Parathyroid adenoma (tissue), 2 donors: ENCODE measurements at regions not wholly inside any gene's neighbourhood (a gene's known extent, or its start where the extent isn't known, plus 50 kb on each side); places are given as distances from the start of the nearest gene placed in this dataset.

ENCODE experiments used
- H2AFZ ChIP-seq: fragments of 300-600 bp; sonication (generic); one replicate; pipeline ENCODE4 v1.7.0; 2017; ENCODE audit warnings: antibody characterized with exemption, mild to moderate bottlenecking
- H3K27ac ChIP-seq: fragments of 300-600 bp; sonication (generic); one replicate; pipeline ENCODE4 v1.7.0; 2017
- H3K27me3 ChIP-seq: fragments of 300-600 bp; sonication (generic); one replicate; pipeline ENCODE4 v1.7.0; 2017; ENCODE audit warnings: low read length; ENCODE audit not compliant: control insufficient read depth, insufficient read depth
- H3K36me3 ChIP-seq: fragments of 300-600 bp; sonication (generic); one replicate; pipeline ENCODE4 v1.7.0; 2017; ENCODE audit warnings: low read length; ENCODE audit not compliant: control insufficient read depth, insufficient read depth
- H3K4me1 ChIP-seq: fragments of 300-600 bp; sonication (generic); one replicate; pipeline ENCODE4 v1.7.0; 2017; ENCODE audit warnings: control low read depth
- H3K4me2 ChIP-seq: fragments of 300-600 bp; sonication (generic); one replicate; pipeline ENCODE4 v1.7.0; 2017; ENCODE audit warnings: low read length
- H3K4me3 ChIP-seq: fragments of 300-600 bp; sonication (generic); one replicate; pipeline ENCODE4 v1.7.0; 2017; ENCODE audit warnings: low read depth, low read length
- H3K79me2 ChIP-seq: fragments of 300-600 bp; sonication (generic); one replicate; pipeline ENCODE4 v1.7.0; 2017; ENCODE audit warnings: control low read depth
- H3K9ac ChIP-seq: fragments of 300-600 bp; sonication (generic); one replicate; pipeline ENCODE4 v1.7.0; 2017; ENCODE audit warnings: mild to moderate bottlenecking
- H3K9me3 ChIP-seq: fragments of 300-600 bp; sonication (generic); one replicate; pipeline ENCODE4 v1.7.0; 2017; ENCODE audit warnings: low read length; ENCODE audit not compliant: control insufficient read depth
- TF ChIP-seq, protein P1 (sequence below): fragments of 300-600 bp; sonication (generic); IDR thresholded peaks from one replicate; pipeline ENCODE4 v1.7.0; 2017; ENCODE audit warnings: antibody characterized with exemption, mild to moderate bottlenecking
- donor health status: primary hyperparathyroidism.

DNA sequence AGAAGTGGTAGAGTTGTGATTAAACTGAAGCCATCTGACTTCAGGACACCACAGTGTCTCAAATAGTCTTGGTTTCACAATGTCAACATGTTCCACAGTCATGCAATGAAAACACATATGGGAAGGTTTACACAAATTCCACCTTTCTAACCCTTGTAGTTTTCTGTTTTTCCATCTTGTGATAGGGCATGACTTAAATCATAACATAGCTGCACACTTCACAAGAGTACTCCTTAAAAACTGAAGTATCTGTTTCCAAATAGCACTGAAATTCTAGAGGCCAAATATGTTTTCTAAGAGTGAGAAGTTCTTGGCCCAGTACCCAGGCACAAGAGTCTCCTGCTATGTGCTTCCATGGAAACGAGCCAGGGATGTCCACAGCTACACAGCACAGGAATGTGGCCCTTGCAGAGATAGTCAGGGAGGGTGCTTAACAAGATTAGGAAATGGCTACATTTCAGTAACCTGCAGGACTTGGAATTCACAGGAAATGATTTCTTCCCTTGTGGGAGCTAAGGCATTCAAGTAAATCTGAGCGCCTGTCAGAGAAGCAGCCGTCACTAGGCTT is 269.1 kb downstream of the NDFIP2 start:
- Histone ChIP-seq H3K27ac (no peak overlapping the region), H3K36me3 (no peaks in the 10 kb centered on the region), H3K4me1 (no peaks in the 10 kb centered on the region), H3K79me2 (no peaks in the 10 kb centered on the region), H3K4me3 (no peak overlapping the region), H3K9ac (no peak overlapping the region), H3K27me3 (no peaks in the 10 kb centered on the region), H2AFZ (no peak overlapping the region), H3K4me2 (peak overlapping the region; percentile 18), H3K9me3 (no peaks in the 10 kb centered on the region)
- TF ChIP-seq, protein P1, sequence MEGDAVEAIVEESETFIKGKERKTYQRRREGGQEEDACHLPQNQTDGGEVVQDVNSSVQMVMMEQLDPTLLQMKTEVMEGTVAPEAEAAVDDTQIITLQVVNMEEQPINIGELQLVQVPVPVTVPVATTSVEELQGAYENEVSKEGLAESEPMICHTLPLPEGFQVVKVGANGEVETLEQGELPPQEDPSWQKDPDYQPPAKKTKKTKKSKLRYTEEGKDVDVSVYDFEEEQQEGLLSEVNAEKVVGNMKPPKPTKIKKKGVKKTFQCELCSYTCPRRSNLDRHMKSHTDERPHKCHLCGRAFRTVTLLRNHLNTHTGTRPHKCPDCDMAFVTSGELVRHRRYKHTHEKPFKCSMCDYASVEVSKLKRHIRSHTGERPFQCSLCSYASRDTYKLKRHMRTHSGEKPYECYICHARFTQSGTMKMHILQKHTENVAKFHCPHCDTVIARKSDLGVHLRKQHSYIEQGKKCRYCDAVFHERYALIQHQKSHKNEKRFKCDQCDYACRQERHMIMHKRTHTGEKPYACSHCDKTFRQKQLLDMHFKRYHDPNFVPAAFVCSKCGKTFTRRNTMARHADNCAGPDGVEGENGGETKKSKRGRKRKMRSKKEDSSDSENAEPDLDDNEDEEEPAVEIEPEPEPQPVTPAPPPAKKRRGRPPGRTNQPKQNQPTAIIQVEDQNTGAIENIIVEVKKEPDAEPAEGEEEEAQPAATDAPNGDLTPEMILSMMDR = no peak

DNA sequence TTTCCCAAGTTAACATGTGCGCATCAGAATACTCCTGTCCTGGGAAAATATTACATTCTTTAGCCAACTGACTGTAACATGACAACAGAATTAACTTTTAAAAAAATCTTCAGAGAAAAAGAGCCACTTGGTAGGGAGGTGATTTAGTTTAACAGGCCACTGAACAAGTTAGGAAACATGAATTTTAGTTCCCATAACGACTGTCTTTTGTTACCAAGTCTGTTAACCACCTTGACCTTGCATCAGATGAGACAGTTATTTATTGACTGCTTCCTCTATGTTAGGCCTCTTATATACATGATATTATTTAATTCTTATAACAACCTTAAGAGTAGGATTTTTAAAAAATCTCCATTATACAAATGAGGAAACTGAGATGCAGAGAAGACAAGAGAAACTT is 268.6 kb downstream of the NDFIP2 start:
- Histone ChIP-seq H3K27ac (no peak overlapping the region), H3K9me3 (no peaks in the 10 kb centered on the region), H2AFZ (no peak overlapping the region), H3K4me1 (no peaks in the 10 kb centered on the region), H3K4me2 (no peak overlapping the region), H3K27me3 (no peaks in the 10 kb centered on the region), H3K9ac (no peak overlapping the region), H3K79me2 (no peaks in the 10 kb centered on the region), H3K36me3 (no peaks in the 10 kb centered on the region), H3K4me3 (no peak overlapping the region)
- TF ChIP-seq, protein P1 = no peak

DNA sequence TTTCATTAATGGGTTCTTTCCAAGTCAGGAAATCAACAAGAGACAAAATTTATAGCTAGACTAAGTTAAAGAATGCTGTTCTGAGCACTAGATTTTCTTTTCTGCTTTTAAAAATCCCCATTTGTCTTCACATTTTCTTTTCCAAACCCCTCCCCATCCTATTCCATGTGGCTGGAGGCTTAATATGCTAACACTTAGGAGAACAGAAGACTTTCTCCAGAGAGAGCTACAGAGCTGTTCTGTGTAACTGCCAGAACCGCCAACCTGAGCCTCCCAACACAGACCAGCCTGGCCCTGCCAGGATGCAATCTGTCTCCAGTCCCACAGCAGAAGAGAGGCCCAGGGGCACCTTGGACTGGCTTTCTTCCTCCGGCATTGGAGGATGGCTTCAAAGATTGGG is 264.1 kb downstream of the NDFIP2 start:
- Histone ChIP-seq H3K79me2 (no peaks in the 10 kb centered on the region), H3K4me3 (no peak overlapping the region), H3K27ac (no peak overlapping the region), H3K9me3 (no peaks in the 10 kb centered on the region), H3K27me3 (no peaks in the 10 kb centered on the region), H3K4me1 (no peaks in the 10 kb centered on the region), H3K9ac (no peak overlapping the region), H2AFZ (no peak overlapping the region), H3K36me3 (no peaks in the 10 kb centered on the region), H3K4me2 (no peak overlapping the region)
- TF ChIP-seq, protein P1 = no peak

GRCh38 chr13:79742923-79743322 is 262.0 kb downstream of the NDFIP2 start:
- Histone ChIP-seq H3K4me3 (no peak overlapping the region), H2AFZ (no peak overlapping the region), H3K9ac (no peak overlapping the region), H3K4me2 (peak overlapping the region; percentile 22), H3K27me3 (no peaks in the 10 kb centered on the region), H3K36me3 (no peaks in the 10 kb centered on the region), H3K79me2 (no peaks in the 10 kb centered on the region), H3K4me1 (no peaks in the 10 kb centered on the region), H3K27ac (no peak overlapping the region), H3K9me3 (no peaks in the 10 kb centered on the region)
- TF ChIP-seq, protein P1 = no peak

DNA sequence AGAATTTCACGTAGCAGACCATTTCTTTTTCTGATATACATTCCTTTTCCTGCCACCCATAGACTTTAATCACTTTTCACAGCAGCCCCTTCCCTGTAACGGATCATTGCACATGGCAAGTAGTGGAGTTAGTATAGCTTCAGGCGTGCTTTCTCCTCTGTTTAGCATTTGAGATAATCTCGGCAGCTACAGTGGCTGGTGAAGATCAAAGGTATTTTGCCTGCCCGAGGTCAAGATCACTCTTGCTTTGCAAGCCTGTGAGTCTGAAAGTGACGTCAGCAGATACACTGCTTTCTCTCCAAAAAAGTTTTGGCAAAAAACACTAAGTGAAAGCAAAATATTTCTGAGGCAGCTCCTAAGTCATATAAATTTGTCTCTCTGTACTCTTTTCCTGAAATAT is 260.0 kb downstream of the NDFIP2 start:
- no peak overlapping the region for H3K9ac ChIP-seq
- no peaks in the 10 kb centered on the region for H3K79me2 ChIP-seq
- no peak overlapping the region for H3K4me3 ChIP-seq
- H3K27ac ChIP-seq = no peak overlapping the region
- no peaks in the 10 kb centered on the region for H3K36me3 ChIP-seq
- peak overlapping the region; percentile 34 for H3K4me2 ChIP-seq
- H3K4me1 ChIP-seq = no peaks in the 10 kb centered on the region
- H3K9me3 ChIP-seq = no peaks in the 10 kb centered on the region
- H3K27me3 ChIP-seq = no peaks in the 10 kb centered on the region
- H2AFZ ChIP-seq = no peak overlapping the region
- TF ChIP-seq, protein P1 = no peak
